GM18909 (cell line): ENCODE measurements at regions not wholly inside any gene's neighbourhood (a gene's known extent, or its start where the extent isn't known, plus 50 kb on each side); places are given as distances from the start of the nearest gene placed in this dataset.

Experiments
- ATAC-seq: cut with Tn5 transposase; IDR thresholded peaks from one replicate; pipeline ENCODE4 v1.9.1; 2021; ENCODE audit warnings: mild to moderate bottlenecking; ENCODE audit not compliant: unreplicated experiment, poor library complexity

GRCh38 chr2:235287375-235287733 lies 206.5 kb upstream of the AGAP1 start:
- ATAC-seq = no peak

DNA sequence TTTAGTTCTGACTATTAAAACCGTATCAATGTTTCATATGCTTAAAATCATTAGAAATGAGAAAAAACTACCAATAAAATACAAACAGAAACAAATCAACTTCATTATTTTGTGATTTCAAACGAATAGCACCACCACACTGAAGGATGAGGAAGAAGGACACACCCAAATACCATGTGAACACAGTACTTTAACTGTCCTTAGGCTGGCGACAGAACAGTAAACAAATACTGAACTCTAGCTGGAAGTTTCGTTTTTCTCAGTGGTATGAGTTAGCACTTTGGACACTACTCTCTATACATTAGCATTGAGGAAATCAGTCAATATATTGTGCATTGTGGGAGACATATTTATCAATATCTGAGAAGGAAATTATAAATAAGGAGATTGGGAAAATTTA lies 202.4 kb upstream of the AGAP1 start:
- no peak for ATAC-seq

DNA sequence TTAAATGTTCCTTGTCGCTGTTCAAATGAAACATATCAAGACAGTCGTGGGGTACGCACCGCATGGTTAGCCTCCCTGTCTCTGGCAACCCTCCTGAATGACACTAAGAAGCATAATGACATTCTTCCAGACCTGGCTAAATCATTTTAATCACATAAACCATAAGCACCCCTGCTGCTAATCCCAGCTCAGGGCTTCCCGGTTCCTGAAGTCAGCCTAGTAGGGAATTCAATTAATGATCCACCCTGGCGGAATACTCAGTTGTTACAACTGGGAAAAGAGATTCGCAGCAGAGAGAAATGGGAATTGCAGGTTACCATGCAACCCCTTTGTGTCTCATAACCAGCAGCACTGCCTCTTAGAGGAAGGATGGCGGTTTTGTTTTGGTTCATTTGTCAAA lies 200.8 kb upstream of the AGAP1 start:
- ATAC-seq = no peak

- no peak for ATAC-seq
These were observed 198.0 kb upstream of the AGAP1 start for GRCh38 chr2:235295831-235296230.

- no peak for ATAC-seq
These were observed 193.3 kb upstream of the AGAP1 start for GRCh38 chr2:235300368-235301201.

GRCh38 chr2:235301202-235302076 lies 192.4 kb upstream of the AGAP1 start:
- no peak for ATAC-seq

DNA sequence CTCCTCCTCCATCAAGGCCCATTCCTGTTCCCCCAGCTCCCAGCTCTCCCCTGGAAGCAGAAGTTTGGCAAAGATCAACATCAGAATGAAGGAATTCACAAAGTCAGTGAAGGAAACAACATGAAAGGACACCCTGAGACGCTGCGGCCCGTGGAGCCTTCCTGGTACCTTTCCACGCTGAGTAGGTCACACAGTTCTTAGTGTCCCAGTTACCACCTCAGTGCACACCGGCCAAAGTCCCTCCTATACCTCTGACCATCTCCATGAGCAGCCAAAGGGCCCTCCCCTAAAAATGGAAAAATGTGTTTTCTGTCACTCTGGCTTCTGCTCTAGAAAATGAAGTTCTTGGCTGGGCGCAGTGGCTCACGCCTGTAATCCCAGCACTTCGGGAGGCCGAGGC lies 191.6 kb upstream of the AGAP1 start:
- no peak for ATAC-seq

DNA sequence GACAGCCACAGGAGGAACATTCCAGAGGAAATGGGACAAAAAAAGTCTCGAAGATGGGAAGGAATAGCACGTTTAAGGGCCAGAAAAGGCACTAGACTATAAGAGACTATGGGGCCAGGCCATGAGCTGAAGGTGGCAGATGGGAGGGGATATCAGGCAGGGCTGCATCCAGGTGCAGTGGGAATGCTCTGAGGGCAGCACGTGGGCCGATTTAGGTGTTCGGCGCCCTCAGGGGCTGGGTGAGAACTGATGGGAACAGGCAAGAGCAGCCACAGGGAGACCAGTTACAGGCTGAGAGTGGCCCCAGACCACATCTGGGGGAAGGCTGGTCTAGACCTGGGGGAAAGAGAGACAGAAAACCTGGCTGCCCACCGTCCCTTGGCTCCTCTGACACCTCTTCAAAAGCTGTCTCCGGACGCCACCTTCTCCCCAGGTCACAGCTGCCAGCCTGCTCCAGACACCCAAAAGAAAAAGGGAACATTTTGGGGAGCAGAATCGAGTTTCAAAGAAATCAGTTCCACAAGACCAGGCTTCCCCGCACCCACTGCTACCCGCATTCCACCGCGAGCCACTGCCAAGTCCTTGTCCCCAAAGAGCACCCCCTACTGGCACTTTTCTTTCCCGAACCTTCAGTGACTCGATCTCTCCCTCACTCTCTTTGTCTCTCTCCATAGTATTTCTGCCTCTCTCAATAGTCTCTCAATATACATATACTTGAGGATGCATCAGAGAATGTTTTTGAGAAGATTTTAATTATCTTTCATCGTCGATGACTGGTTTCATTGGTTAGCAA lies 190.1 kb upstream of the AGAP1 start:
- ATAC-seq = no peak

GRCh38 chr2:235305678-235306077 lies 188.2 kb upstream of the AGAP1 start:
- no peak for ATAC-seq

- no peak for ATAC-seq
These were observed 182.8 kb upstream of the AGAP1 start for GRCh38 chr2:235311044-235311443.

- no peak for ATAC-seq
These were observed 181.3 kb upstream of the AGAP1 start for GRCh38 chr2:235312571-235312970.

GRCh38 chr2:235314371-235314930 lies 179.4 kb upstream of the AGAP1 start:
- no peak for ATAC-seq

DNA sequence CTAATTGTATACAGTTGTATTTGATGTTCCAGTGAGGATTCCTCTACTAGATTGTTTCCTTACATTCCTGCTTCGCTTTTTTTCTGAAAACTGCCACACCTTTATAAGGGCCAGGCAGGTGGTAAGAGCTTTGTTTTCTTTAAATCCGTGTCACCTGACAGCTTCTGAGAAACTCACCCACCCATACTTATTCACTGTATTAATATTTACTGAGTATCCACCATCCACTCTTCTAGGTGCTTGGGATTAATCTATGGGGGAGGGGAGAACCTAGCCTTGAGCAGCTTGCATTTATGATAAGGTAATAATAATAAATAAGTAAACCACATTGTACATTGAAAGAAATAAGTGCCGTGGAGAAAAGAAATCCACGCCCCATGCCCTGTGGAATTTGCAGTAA lies 174.7 kb upstream of the AGAP1 start:
- no peak for ATAC-seq

- ATAC-seq = no peak
These were observed 173.5 kb upstream of the AGAP1 start for GRCh38 chr2:235320326-235320725.

DNA sequence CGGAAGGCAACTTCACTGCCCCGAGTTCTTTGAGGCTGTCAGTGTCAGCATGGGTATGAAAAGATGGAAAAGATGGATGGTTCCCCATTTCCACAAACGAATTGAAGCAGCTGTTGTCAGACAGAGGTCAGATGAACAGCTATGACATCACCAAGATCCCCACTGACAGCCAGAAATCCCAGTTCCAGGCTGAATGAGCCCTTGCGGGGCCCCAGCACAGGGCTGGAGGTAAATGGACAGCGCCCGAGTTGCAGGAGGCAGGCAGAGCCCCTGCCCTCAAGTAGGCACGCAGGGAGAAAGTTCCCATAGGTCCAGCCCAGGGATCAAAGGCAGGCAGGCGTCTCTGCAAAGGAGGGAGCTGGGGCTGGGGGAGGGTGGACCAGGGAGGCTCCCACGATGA lies 169.5 kb upstream of the AGAP1 start:
- no peak for ATAC-seq

DNA sequence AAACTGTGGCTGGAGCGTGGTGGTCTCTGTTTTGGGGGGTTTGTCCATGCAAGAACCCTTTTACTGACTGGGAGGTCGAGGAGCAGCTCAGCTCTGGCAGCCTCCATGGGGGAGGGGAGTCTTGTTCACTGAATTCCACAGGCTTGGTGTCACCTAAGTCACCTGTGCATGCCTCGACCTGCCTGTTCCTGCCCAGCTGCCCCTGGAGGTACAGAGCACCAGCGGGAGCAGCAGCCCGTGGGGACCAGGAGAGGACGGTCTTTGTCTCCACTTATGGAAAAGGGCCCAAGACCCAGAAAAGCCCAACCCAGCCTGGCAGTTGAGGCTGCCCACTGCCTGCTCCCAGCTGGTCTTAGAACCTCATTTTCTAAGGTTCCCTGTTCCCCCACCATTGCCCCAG lies 168.7 kb upstream of the AGAP1 start:
- ATAC-seq = no peak

- no peak for ATAC-seq
These were observed 164.9 kb upstream of the AGAP1 start for GRCh38 chr2:235328991-235329390.

DNA sequence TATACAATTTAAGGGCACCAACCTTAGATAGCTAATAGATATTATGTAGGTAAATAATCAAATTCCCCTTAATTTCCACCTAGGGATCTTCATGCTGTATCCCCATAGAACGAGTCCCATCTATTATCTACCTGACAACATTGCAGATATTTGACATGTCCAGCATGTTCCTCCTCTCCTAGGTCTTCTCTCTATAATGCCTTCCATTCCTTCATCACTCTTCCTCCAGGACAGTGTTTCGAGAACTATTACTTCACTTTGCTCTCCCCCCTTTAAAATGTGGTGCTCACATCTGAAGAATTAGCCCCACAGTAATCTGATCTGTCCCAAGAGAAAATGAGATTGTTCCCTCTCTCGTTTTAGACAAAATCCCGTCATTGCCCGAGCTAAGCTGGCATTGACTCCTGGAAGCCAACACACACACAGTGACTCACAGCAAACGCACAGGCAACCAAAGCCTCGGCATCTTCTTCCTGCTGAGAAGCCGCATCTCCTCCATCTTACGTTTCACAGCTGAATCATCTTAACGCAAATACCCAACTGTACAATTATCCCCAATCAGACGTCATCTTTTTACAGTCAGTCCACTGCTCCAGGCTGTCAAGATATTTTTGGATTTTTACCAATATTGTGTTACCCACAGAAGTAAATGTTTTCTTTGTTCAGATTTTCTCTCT lies 162.9 kb upstream of the AGAP1 start:
- ATAC-seq = no peak

DNA sequence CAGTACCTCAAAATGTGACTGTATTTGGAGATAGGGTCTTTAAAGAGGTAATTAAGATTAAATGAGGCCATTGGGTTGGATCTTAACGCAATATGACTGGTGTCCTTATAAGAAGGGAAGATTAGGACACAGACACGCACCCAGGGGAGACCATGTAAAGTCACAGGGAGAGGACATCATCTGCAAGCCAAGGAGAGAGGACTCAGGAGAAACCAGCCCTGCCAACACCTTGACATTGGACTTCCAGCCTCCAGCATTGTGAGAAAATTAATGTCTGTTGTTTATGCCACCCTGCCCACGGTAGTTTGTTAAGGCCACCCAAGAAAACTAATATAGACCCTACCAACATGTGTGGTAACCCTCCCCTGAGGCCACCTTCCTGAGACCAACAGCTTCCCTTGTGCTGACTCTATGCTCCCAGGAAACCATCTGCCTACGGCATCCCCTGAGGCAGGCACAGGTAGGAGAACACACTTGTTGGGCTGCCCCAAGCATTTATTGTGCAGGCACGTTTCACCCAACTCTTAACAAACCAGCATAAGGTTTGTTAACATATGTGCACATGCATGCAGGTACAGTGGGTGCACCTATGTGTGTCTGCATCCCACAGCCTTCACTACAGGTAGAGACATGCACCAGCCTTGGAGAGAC lies 161.5 kb upstream of the AGAP1 start:
- ATAC-seq = no peak
